GM12875 (cell line): ENCODE measurements at regions not wholly inside any gene's neighbourhood (a gene's known extent, or its start where the extent isn't known, plus 50 kb on each side); places are given as distances from the start of the nearest gene placed in this dataset.

Experiments used
- H3K4me3 ChIP-seq: one replicate; pipeline ENCODE4 v1.5.1; 2011; ENCODE audit warnings: low read depth, low read length, control low read depth
- TF ChIP-seq, protein P1 (sequence below): IDR thresholded peaks from 2 replicates; pipeline ENCODE4 v1.5.1; 2011; ENCODE audit warnings: low read depth, mild to moderate bottlenecking, control low read depth, inconsistent platforms, low read length, moderate library complexity, borderline replicate concordance; ENCODE audit not compliant: insufficient read depth

DNA sequence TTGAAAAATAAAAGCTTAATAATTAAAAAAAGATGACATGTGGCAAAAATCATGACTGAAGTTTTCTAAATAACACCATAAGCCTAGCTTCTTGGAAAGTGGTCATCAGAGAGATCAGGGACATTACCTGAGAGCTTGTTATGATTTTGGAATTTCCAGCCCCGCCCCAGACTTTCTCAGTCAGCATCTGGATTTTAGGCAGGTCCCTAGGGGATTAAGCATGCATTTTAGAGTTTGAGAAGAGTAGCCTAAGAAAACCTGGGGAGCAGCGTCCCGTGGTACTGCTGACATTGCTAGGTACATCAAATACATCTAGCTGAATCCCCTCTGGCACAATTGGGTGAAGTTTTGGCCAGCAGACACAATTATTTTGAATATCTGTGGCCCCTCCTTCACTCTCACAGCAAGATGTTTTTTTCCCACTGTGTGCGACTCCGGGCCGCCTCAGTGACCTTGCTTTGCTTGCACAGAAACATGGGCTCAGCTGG is 58.7 kb upstream of the MEF2A start:
- no peak overlapping the region for H3K4me3 ChIP-seq
- TF ChIP-seq, protein P1, sequence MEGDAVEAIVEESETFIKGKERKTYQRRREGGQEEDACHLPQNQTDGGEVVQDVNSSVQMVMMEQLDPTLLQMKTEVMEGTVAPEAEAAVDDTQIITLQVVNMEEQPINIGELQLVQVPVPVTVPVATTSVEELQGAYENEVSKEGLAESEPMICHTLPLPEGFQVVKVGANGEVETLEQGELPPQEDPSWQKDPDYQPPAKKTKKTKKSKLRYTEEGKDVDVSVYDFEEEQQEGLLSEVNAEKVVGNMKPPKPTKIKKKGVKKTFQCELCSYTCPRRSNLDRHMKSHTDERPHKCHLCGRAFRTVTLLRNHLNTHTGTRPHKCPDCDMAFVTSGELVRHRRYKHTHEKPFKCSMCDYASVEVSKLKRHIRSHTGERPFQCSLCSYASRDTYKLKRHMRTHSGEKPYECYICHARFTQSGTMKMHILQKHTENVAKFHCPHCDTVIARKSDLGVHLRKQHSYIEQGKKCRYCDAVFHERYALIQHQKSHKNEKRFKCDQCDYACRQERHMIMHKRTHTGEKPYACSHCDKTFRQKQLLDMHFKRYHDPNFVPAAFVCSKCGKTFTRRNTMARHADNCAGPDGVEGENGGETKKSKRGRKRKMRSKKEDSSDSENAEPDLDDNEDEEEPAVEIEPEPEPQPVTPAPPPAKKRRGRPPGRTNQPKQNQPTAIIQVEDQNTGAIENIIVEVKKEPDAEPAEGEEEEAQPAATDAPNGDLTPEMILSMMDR, result no peak

DNA sequence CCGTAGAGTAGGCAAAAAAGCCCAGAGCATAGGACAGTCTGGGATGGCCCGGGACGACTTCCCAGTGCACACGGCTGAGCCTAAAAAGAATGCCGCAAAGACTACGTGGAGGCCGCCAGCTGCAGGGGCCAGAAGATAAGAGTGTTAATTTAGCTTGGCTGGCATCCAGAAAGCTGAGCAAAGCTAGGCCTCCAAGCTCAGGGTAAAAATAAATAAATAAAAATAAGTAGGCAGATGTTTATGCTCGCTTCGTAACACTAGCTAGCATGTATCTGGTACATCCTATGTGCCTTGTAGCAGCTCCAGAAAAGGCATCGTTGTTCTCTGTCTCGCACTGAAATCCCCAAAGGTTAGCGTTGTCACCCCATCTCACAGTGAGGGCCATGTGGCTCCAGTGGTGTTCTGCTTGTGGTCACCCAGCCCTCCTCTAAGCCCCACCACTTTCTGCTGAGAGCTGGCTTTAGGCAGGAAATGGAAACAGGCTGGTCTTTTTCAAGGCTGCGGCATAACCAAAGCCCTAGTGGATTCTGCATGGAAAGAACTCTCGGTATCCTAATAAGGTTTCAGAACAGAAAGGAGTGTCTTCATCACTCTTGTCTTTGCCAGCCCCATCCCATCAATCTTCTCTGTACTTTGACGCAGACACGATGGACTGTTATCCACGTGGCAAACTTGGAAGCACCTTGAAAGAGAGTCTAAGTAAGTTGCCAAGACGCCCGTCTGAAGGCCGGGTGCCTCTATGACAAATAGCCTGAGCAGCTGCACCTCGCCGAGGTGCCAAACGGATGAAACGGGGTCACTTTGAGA is 58.1 kb upstream of the MEF2A start:
- peak overlapping the region; percentile 24 for H3K4me3 ChIP-seq
- TF ChIP-seq, protein P1, result no peak

DNA sequence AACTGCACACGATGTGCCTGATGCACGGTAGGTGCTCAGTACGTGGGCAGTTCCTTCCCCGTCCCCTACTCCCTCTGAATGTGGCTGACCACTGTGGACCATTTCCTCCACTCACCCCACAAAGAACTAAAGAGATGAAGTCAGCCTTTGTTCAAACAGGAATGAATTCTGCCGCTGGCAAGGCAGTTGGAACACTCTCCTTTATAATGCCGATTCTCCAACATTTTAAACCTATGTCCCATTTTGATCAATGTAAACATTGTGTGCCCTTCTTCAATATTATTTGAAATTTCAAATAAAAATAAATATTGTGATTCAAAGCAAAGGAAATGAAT is 57.5 kb upstream of the MEF2A start:
- TF ChIP-seq, protein P1, result no peak
- peak overlapping the region; percentile 24 for H3K4me3 ChIP-seq

DNA sequence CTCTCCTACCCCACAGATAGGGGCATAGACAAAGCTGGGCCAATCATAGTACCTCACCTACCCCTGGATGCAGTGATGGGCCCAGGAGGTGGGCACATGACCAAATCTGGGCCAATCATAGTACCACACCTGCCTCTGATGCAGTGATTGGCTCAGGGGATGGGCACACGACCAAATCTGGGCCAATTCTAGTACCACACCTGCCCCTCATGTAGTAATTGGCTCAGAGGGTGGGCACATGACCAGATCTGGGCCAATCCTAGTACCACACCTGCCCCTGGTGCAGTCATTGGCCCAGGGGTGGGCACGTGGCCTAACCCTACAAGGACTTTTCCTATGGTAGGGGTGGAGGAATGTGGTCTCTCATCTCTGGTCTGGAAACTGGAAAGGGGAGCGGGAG is 56.9 kb upstream of the MEF2A start:
- no peak overlapping the region for H3K4me3 ChIP-seq
- TF ChIP-seq, protein P1, result no peak

DNA sequence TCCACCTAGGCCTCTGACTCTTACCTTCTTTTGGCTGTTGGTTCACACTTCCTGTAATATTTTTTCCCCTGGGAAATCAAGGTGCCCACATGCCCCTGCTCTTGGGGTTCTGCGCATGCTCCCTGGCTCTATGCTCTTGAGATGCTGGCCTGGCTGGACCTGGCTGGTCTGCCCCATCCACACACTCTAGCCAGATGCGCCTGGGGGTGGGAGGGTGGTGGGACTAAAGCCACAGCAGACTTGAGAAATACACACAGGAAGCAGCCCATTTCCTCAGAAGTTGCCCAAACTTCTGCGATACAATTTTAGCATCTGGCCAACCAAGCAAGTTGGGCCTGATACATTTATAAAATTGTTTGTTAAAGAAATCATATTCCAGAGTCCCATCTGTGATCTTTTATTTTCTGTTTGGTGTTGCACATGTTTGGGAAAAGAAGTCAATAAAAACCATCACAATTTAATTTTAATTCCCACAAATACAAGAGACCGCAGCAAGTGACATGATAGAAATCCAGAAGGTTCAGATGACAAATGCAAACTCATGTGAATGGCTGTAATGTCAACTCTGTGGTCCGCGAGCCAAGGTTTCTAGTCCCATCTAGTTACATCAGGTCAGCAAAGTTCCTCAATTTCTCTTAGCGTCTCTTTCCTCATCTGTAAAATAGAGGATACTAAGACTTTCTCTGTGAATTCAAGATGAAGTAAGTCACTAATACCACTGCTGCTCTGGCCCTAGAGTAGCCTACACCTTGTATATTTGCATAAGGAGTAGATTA is 55.9 kb upstream of the MEF2A start:
- TF ChIP-seq, protein P1, result no peak
- no peak overlapping the region for H3K4me3 ChIP-seq

DNA sequence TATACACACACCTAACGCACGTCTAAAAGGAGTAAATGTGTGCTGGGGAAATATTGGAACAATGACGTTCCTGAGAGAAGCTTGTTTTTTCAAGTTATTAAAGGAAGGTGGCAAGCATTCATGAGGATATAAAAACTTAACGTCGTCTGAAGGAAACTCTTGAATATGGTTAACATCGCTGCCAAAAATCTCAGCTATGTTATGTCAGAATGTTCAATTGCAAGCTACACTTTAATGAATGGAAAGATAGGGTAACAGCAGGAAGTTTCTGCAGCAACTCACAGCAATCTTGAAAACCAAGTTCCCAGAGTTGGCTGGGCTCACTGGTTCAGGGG is 54.3 kb upstream of the MEF2A start:
- TF ChIP-seq, protein P1, result no peak
- H3K4me3 ChIP-seq, result peak overlapping the region; percentile 52
